SIG-M5 treated with dmso at 0.1 percent for 504 hours (cell line): ENCODE measurements at regions not wholly inside any gene's neighbourhood (a gene's known extent, or its start where the extent isn't known, plus 50 kb on each side); places are given as distances from the start of the nearest gene placed in this dataset.

Source experiments
- DNase-seq: peaks from one replicate; lab custom pipeline; 2025; ENCODE audit not compliant: unreplicated experiment; lab: John Stamatoyannopoulos, UW

DNA sequence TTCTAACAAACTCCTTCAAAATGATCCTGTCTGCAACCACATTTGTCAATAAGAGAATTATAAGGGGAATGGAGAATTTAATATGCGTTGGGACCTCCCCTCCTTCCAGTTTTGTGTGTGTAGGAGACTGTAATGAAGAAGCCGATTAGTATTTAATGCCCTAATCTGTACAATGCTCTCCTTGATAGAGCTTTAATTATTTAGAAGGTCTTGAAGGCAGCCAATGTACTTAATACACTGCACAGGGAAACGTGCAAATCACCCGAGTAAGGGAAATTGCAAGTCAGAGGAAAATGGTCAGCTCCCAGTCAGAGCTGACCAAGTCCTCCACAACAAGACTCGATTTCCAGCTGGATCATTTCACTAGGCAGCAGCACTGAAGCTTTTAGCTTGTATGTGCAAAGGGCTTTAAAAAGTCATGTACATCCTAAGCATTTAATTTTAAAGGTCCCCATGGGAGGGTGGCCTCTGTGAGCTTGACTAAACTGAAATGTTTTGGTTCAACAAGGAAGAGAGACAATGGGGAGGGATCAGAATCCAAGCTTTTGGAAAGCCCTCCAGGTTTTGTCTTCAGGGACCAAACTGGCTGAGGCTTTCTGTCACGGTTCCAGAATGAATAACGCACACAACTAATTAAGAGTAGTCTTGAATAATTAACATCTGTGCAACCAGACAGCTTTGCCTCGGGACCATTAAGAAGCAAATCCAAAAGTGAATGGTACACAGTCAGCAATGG lies 159.8 kb upstream of the MITF start:
- no peak for DNase-seq

DNA sequence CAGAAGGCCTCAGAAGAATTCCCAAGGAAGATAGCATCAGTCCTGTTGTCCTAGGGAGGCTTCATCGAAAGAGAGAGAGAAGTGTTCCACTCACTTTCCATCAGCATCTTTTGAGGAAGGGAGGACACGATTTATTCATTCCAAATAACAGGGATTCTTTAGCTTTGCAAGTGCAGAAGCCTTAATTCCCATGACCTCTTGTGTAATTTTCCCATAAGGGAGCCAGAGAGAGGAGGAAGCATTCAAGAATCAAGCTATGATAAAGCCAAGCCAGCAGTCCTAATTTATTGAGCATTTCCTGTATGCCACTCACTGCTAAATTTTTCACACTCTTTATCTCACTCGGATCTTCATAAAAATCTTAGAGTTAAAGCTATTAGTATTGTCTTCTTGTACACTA lies 169.7 kb upstream of the MITF start:
- DNase-seq, result no peak

GRCh38 chr3:69568951-69569350 lies 170.3 kb upstream of the MITF start:
- DNase-seq, result no peak

- DNase-seq, result no peak
These were observed 170.8 kb upstream of the MITF start for GRCh38 chr3:69568458-69568857.

GRCh38 chr3:69567710-69568052 lies 171.6 kb upstream of the MITF start:
- DNase-seq, result no peak

DNA sequence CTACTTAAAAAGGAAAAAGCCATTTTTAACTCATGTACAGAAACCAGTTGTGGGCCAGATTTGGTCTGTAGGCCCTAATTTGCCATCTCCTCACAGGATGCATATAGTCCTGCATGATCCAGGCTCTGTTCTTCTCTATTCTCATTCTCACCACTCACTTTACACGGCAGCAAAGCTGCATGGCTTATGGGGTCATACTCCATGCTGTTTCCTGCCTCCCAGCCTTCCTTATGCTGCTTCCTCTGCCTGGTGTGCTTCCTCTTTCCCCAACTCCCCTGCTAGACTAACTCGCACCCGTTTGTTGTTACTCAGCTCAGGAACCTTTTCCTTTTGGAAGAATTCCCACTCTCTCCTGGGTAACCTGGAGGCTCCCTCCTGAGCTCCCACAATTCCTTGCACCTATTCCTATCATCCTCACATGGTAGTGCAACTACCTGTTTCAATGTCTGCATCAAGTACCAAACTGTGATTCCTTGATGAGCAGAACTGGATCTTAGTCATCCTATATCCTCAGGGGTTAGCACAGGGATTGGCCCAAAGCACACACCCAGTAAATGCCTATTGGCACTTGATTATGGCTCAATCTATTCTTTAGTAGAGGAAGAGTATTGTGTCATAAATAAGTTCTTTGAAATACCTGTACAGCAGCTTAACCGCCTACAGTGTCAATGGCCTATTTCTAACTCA lies 172.1 kb upstream of the MITF start:
- no peak for DNase-seq

DNA sequence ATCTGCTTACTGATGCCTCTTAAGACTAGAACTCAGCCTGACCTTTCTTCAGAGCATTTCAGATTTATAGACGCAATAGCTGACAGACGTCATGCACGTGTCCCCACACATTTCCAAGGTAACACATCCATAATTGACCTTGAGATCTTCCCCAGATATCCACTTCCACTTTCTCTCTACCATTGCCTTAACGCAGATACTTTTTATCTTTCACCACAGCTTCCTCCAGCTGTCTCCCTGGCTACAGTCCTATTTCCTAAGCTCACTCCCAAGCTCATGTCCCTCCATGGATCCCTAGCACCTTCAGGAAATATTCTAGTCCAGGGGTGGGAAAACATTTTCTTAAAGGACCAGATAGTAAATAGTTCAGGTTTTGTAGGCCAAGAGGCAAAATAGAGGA lies 173.0 kb upstream of the MITF start:
- DNase-seq, result no peak

- no peak for DNase-seq
These were observed 173.9 kb upstream of the MITF start for GRCh38 chr3:69565316-69565715.

GRCh38 chr3:69563981-69564380 lies 175.3 kb upstream of the MITF start:
- DNase-seq, result no peak

DNA sequence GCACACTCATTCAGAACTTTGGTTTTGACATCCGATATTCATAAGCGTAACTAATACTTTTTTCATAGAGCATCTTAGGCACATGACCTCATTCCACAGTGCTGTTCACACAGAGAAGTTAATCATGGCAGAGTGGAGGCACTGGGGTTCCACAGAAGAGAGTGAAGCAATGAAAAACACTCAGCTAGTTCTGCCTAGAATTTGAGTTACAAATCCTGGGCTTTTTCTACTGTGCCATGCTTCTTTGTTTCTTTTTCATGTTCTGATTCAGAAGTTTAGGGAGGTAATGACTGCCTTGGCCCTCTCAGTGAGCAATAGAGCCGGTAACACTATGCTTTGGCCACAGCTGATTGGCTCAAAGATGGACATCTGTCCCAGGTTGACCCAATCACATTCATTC lies 176.1 kb upstream of the MITF start:
- no peak for DNase-seq

GRCh38 chr3:69562020-69562419 lies 176.1 kb upstream of the FRMD4B start:
- no peak for DNase-seq

DNA sequence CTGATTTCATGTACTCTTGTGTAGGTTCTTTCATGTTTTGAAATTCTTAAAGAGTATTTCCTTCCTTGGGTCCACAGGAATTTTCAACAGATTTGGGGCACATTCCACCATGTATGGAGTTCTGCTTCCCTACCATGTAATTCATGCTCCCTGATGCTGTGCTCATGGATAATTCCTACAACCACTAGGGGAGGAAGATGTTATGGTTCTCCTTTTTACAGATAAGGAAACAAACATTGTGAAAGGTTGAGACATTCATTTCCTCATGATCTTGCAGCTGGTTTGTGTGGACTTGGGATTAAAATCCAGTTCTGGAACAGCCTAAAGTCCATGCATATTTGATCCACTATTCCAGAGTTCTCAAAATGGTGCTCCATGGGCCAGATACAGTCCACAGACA lies 174.9 kb upstream of the FRMD4B start:
- no peak for DNase-seq

- DNase-seq, result no peak
These were observed 174.2 kb upstream of the FRMD4B start for GRCh38 chr3:69560116-69560515.

- DNase-seq, result no peak
These were observed 173.0 kb upstream of the FRMD4B start for GRCh38 chr3:69558912-69559311.

- no peak for DNase-seq
These were observed 168.7 kb upstream of the FRMD4B start for GRCh38 chr3:69554576-69554975.

DNA sequence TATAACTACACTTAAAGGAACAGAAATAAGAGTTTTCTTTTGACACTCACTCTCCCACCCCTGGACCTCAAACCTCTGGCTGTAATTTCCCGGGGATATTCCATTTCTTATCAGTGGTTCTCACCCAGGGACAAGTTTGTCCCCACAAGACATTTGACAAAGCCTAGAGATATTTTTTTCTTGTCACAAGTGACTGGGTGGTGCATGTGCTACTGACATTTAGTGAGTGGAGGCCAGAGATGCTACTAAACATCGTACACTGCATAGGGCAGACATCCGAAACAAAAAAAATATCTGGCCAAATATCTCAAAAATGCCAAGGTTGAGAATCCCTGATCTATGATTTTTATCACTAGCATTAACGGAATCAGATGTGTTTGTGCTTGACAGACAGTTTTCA lies 168.0 kb upstream of the FRMD4B start:
- no peak for DNase-seq

DNA sequence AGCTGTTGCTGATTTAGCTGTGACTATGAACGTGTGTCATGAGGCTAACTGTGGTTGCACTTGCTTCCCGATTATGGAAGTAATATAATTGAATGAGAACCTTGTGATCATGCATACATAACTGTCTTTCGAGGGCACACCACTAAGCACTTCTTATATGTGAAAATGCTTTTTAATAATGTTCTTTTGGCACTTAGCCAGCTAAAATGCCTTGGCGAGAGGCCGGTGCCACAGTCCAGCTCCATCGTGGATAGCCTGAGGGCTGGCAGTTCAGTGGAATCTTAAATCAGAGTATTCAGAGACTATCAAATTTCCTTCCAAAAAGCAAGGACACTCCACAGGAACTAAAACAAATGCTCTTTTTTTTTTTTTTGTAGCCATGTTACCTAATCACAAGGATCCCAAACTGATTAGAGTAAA lies 161.6 kb upstream of the FRMD4B start:
- DNase-seq, result no peak

DNA sequence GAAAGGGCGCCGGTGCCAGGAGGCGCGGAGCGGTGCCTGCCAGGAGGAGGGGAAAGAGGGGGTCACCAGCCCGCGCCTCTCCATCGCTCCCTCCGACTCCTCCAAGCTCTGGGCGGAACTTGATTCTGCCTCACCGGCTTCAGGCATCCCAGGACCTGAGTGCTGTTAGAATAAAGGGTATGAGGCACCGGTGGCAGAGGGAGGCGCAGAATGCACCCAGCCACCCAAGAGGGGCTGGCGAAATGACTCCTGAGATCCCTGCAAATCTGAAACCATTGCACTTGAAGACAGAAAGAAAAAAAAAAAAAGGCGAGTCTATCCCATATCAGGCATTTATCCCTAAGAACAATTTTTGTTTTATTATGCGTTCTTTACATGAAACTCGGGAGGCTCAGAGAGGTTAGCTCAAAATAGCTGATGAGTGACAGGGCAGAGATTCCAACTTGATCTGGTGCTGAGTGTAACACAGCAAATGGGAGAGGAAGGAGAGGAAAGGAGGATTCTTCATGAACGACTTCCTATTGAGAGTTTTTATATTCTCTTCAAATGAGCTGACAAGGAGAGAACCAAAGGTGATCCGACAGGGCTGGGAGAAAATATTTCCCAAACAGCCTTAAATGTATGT lies 157.0 kb upstream of the FRMD4B start:
- no peak for DNase-seq

- no peak for DNase-seq
These were observed 156.4 kb upstream of the FRMD4B start for GRCh38 chr3:69542089-69542804.

DNA sequence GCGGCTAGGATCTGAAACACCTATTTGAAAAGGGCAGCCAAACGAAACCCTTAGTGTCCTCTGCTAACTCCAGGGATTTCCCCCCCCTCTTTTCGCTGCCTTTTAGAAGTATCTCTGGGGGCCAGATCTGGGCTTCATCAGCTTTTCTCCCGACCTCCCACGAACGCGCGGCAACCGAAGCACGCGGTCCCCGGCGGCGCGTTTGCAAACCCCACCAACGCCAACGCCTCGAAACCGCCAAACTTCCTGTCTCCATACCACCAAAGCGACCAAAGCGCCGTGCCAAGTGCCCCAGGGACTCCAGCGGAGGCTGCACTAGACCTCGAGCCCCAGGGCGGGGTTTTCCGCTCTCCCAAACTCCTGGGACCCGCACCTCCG lies 155.8 kb upstream of the FRMD4B start:
- no peak for DNase-seq

GRCh38 chr3:69540706-69541581 lies 155.1 kb upstream of the FRMD4B start:
- DNase-seq, result no peak
